IPS-NIHi11 (cell line): ENCODE measurements at regions not wholly inside any gene's neighbourhood (a gene's known extent, or its start where the extent isn't known, plus 50 kb on each side); places are given as distances from the start of the nearest gene placed in this dataset.

ENCODE experiments used
- DNase-seq: peaks from one replicate; pipeline ENCODE4 v3.0.0; 2012; ENCODE audit warnings: mixed read lengths, low spot score

GRCh38 chr1:184279911-184280458 is 106.8 kb upstream of the C1orf21 start:
- no peak for DNase-seq

- no peak for DNase-seq
Measured at GRCh38 chr1:184283999-184284398, 102.8 kb upstream of the C1orf21 start.

GRCh38 chr1:184284900-184285299 is 101.9 kb upstream of the C1orf21 start:
- no peak for DNase-seq

GRCh38 chr1:184285401-184286087 is 101.3 kb upstream of the C1orf21 start:
- no peak for DNase-seq

- DNase-seq: no peak
Measured at GRCh38 chr1:184287001-184287400, 99.8 kb upstream of the C1orf21 start.

- DNase-seq: no peak
Measured at GRCh38 chr1:184289825-184290550, 96.8 kb upstream of the C1orf21 start.

- DNase-seq: no peak
Measured at GRCh38 chr1:184291701-184292100, 95.1 kb upstream of the C1orf21 start.

GRCh38 chr1:184292101-184292500 is 94.7 kb upstream of the C1orf21 start:
- no peak for DNase-seq

GRCh38 chr1:184294101-184294500 is 92.7 kb upstream of the C1orf21 start:
- DNase-seq: no peak

- no peak for DNase-seq
Measured at GRCh38 chr1:184296466-184297243, 90.2 kb upstream of the C1orf21 start.

- no peak for DNase-seq
Measured at GRCh38 chr1:184297244-184297750, 89.5 kb upstream of the C1orf21 start.

GRCh38 chr1:184298440-184299405 is 88.1 kb upstream of the C1orf21 start:
- DNase-seq: no peak

- DNase-seq: no peak
Measured at GRCh38 chr1:184299406-184299790, 87.4 kb upstream of the C1orf21 start.

GRCh38 chr1:184299796-184300195 is 87.0 kb upstream of the C1orf21 start:
- no peak for DNase-seq

- no peak for DNase-seq
Measured at GRCh38 chr1:184300446-184300845, 86.4 kb upstream of the C1orf21 start.

GRCh38 chr1:184301227-184301626 is 85.6 kb upstream of the C1orf21 start:
- DNase-seq: no peak

GRCh38 chr1:184302346-184302745 is 84.5 kb upstream of the C1orf21 start:
- DNase-seq: no peak

- DNase-seq: no peak
Measured at GRCh38 chr1:184310157-184310819, 76.5 kb upstream of the C1orf21 start.

GRCh38 chr1:184311580-184311979 is 75.2 kb upstream of the C1orf21 start:
- DNase-seq: no peak

- DNase-seq: no peak
Measured at GRCh38 chr1:184315254-184315653, 71.6 kb upstream of the C1orf21 start.

- DNase-seq: no peak
Measured at GRCh38 chr1:184319879-184320278, 67.0 kb upstream of the C1orf21 start.
